Activated CD8-positive, alpha-beta memory T cell treated with anti-CD3 and anti-CD28 coated beads for 4 hours (primary cell): ENCODE measurements at regions not wholly inside any gene's neighbourhood (a gene's known extent, or its start where the extent isn't known, plus 50 kb on each side); places are given as distances from the start of the nearest gene placed in this dataset.

Experiments
- DNase-seq, 2 donors: peaks; one replicate each; pipeline ENCODE4 v3.0.0-alpha.2; 2020; ENCODE audit warnings: low read depth in 2 of 2

GRCh38 chr6:24987446-24988115, 51.8 kb upstream of the RIPOR2 start:
- no peak for DNase-seq

GRCh38 chr6:24988562-24988961, 52.8 kb upstream of the RIPOR2 start:
- no peak for DNase-seq

GRCh38 chr6:24990236-24990845, 54.6 kb upstream of the RIPOR2 start:
- no peak for DNase-seq

GRCh38 chr6:24990944-24991809, 55.4 kb upstream of the RIPOR2 start:
- no peak for DNase-seq

- DNase-seq: peak; percentile 48 to 61
Measured at GRCh38 chr6:24991810-24992467, 56.2 kb upstream of the RIPOR2 start.

GRCh38 chr6:24994812-24995211, 59.1 kb upstream of the RIPOR2 start:
- no peak for DNase-seq

GRCh38 chr6:24995270-24995669, 59.5 kb upstream of the RIPOR2 start:
- DNase-seq: no peak

GRCh38 chr6:24996269-24996836, 60.6 kb upstream of the RIPOR2 start:
- no peak for DNase-seq

GRCh38 chr6:24997231-24997630, 61.5 kb upstream of the RIPOR2 start:
- DNase-seq: no peak

GRCh38 chr6:24997905-24998304, 62.1 kb upstream of the RIPOR2 start:
- no peak for DNase-seq

- no peak for DNase-seq
Measured at GRCh38 chr6:25002326-25003091, 66.7 kb upstream of the RIPOR2 start.

- DNase-seq: no peak
Measured at GRCh38 chr6:25004357-25004756, 68.6 kb upstream of the RIPOR2 start.

GRCh38 chr6:25005010-25005409, 69.2 kb upstream of the RIPOR2 start:
- no peak for DNase-seq

GRCh38 chr6:25006075-25006474, 70.3 kb upstream of the RIPOR2 start:
- DNase-seq: no peak

GRCh38 chr6:25006565-25007001, 70.8 kb upstream of the RIPOR2 start:
- no peak for DNase-seq

GRCh38 chr6:25007269-25007699, 71.5 kb upstream of the RIPOR2 start:
- peak in 1 of 2 donors; percentile 28 for DNase-seq

- DNase-seq: no peak
Measured at GRCh38 chr6:25008707-25009392, 73.1 kb upstream of the RIPOR2 start.

GRCh38 chr6:25009393-25009710, 73.6 kb upstream of the RIPOR2 start:
- no peak for DNase-seq

- DNase-seq: no peak
Measured at GRCh38 chr6:25010176-25010575, 74.4 kb upstream of the RIPOR2 start.

GRCh38 chr6:25010902-25011625, 75.3 kb upstream of the RIPOR2 start:
- DNase-seq: no peak
